GM21529 (cell line): ENCODE measurements at regions not wholly inside any gene's neighbourhood (a gene's known extent, or its start where the extent isn't known, plus 50 kb on each side); places are given as distances from the start of the nearest gene placed in this dataset.

Experiments used
- ATAC-seq: cut with Tn5 transposase; IDR thresholded peaks from one replicate; pipeline ENCODE4 v1.9.1; 2021; ENCODE audit not compliant: unreplicated experiment

- ATAC-seq, result no peak
Observed at GRCh38 chr6:133748628-133749027, 140.3 kb upstream of the TCF21 start.

DNA sequence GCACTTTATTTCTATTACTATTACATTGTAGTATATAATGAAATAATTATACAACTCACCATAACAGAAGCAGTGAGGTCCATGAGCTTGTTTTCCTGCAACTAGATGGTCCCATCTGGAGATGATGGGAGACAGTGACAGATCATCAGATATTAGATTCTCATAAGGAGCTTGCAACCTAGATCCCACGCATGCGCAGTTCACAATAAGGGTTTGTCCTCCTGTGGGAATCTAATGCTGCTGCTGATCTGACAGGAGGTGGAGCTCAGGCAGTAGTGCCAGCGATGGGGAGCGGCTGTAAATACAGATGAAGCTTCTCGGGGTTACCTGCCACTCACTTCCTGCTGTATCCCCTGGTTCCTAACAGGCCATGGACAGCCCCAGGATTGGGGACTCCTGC lies 139.5 kb upstream of the TCF21 start:
- ATAC-seq, result no peak

DNA sequence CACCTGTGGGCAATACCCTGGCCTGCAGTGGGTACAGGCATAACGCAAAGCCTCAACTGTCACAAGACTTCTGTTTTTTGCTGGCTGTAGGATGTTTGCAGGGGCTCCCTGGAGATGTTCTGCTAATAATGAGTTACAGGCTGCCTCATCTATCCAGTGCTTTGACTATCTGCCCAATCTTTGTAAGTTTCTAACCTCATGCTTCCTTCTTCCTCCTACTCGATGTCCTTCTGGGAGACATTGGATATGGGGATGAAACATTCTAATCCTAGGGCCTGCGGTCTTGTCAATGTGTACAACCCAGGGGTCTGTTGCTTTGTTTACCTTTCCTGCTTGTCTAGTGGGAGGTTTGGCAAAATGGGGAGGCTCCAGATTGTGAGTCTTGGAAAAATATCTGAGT lies 136.8 kb upstream of the TCF21 start:
- ATAC-seq, result no peak

GRCh38 chr6:133753756-133754155 lies 135.2 kb upstream of the TCF21 start:
- ATAC-seq, result no peak

- no peak for ATAC-seq
Observed at GRCh38 chr6:133754298-133754697, 134.6 kb upstream of the TCF21 start.

- no peak for ATAC-seq
Observed at GRCh38 chr6:133756078-133756695, 132.7 kb upstream of the TCF21 start.

DNA sequence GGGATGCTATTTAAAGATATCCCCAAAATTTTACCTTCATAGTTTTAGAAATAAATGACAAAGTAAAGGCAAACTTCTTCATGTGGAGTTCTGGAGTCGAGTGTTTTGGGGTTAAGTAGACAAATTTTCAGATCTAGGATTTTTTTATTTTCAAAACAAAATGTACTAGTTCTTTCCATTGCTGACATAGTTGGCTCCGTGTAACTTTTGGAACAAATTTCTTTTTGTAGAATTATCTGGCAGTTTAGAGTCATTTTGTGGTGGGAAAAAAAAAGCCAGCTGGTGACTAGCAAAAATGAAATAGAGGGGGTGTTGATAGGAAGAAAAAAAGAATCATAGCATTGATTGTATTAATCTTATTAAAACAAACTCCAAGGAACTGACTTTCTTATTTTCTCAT lies 131.6 kb upstream of the TCF21 start:
- no peak for ATAC-seq

DNA sequence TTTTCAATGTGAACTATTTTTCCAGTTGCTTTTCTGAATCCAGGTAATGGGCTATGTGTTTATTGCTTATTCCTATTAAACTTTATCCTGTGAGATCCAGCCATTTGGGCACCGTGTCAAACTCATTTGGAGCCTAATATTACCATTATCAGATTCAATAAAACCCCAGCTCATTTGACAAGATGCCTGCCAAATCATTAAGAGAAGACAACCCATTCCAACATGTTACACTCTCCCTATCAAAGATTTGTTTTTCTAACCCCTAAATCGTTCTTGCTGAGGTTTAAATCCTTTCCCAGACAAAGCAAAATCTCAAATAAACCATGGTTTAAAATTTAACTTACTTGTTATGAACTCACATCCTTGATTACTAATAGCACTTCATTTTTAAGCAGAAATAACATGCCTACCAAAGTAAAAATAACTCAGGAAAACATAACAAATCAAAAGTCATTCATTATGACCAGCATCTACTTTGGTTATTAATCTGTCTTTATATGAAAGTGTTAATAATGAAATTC lies 130.0 kb upstream of the TCF21 start:
- no peak for ATAC-seq

DNA sequence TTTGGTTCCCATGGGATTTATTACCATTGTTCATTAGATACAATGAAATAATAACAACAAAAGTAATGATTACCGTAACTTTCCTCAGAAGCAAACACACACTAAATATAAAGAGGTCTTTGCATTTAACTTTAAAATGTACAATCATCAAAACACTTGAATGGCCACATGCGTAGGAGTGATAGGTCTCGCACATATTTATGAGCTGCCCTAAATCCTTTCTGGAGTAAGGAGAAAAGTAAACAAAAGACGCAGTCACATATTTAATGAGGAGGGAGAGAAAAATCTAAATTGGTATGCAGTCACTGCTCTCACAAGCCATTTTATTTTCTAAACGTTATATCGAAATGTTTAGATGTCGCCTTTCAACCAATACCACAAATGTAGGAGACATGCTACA lies 129.4 kb upstream of the TCF21 start:
- ATAC-seq, result no peak

DNA sequence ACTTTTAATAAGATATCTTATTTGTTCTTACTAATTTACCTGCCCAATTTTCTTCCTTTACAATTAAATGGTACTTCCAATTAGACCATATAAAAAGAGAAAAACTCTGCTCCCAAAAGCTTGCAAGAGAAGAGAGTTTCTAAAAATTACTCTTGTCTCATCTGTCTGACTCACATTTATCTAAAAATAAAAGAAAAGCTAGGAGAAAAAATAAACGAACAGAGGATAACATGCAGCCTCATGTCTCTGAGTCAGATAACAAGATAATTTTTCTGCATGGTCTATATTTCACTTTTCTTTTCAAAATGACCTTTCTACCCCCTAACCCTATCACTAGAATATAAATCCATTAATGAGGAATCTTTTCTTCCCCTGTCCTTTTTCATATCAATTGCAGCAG lies 127.2 kb upstream of the TCF21 start:
- no peak for ATAC-seq

- ATAC-seq, result no peak
Observed at GRCh38 chr6:133764008-133764753, 124.7 kb upstream of the TCF21 start.

DNA sequence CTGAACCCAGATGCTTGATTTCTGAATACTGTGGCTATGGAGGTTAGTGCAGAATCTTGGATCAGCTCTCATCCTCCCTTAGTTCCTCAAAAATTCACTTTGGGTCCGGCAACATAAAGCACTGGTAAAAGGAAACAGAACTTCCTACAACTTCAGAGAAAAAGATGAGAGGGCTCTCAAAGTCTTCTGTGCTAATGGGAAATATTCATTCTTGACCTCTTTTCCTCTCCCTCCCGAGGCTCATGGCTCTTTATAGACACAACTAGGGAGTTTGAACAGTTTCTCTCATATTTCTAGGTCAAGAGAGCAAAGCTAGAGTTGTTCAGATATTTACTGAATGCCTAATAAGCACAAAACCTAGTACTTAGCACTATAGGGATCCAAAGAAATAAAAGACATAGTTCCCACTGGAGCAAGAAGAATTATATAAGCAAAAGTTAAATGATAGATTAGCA lies 124.1 kb upstream of the TCF21 start:
- no peak for ATAC-seq

- ATAC-seq, result no peak
Observed at GRCh38 chr6:133767357-133767970, 121.4 kb upstream of the TCF21 start.

- ATAC-seq, result no peak
Observed at GRCh38 chr6:133768656-133769295, 120.1 kb upstream of the TCF21 start.

GRCh38 chr6:133769463-133769862 lies 119.5 kb upstream of the TCF21 start:
- no peak for ATAC-seq

GRCh38 chr6:133772567-133772966 lies 116.3 kb upstream of the TCF21 start:
- ATAC-seq, result no peak

GRCh38 chr6:133773776-133774175 lies 115.1 kb upstream of the TCF21 start:
- ATAC-seq, result no peak

DNA sequence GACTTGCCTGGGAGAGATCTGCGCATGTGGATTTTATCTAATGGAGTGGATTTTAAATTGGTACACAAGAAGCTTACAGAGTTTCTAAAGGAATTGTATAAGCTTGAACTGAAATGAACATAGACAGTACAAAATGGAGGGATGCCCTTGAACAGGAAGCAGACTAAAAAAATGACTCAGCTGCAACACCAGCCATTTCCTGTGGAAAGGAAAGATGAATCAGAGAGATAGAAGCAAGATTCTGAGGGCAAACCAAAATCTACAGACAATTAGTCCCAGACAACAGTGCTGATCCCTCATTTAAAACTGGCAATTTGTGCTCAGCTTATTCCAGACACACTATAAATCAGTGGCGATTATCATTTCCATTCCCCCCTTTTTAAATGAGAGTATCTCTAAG lies 114.6 kb upstream of the TCF21 start:
- ATAC-seq, result no peak

- no peak for ATAC-seq
Observed at GRCh38 chr6:133778414-133779130, 110.3 kb upstream of the TCF21 start.

- no peak for ATAC-seq
Observed at GRCh38 chr6:133779916-133780695, 108.8 kb upstream of the TCF21 start.
